ENCODE measurements at regions not wholly inside any gene's neighbourhood (a gene's known extent, or its start where the extent isn't known, plus 50 kb on each side); places are given as distances from the start of the nearest gene placed in this dataset.
"Not testable (repeated sequence)": the region's sequence is repeated elsewhere in the genome, so short reads cannot be mapped to it uniquely, and the experiment has no call there.

DNA sequence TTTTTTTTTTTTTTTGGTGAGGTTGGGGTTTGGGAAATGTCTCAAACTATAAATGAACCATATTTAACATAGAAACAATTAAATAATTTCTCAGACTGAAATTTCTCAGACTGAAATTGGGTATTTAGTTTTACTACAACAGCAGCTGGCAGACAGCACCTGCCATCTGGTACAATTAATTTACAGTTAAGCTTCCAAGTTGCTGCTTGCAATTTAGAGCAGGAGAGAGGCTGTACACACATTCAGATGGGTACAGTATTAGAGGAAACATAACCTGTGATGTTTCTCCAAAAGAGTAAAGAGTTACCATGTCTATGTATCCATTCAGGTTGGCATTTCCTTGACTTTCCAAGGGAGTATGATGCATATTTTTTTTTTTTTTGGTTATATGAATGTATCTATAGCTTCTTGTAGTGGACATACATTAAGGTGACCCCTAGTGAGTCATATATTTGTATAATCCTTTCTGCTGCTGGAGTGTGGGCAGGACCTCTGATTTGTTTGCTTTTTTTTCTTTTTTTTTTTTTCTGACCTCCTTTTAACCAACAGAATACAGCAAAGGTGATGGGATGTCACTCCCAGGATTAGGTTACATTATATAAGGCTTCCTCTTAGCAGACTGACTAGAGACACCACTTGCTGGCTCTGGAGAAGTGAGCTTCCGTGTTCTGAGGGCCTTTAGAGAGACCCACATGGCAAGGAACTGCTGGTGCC is 201.7 kb downstream of the PTH2R start:
- peak; percentile 79 for DNase-seq

DNA sequence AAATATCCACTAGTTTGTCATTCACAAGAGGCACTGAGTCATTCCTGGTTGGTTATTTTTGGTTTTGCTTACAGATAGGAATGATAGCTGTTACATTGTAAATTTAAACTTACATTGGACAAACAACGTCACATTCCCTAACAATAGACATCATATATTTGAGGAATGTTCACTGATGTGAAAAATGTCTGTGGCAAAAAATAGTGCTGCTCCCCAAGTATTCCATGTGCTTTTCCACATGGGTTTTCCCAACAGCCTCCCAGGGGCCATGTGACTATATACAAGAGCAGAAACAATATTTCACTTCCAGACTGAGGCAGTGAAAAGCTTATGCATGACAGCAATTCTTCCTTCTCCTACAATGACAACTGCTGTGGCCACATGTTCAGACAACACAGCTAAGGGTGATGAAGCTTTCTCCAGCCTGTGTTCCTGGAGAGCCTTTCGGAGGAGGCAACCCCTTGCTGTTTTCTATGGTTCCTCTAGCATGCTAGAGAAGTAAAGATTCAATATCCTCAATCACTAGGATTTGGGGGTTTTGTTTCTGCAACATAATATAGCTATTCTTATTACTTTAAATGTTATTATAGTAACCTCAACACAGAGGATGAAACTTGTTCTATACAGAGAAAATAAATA is 202.7 kb downstream of the PTH2R start:
- no peak for DNase-seq

DNA sequence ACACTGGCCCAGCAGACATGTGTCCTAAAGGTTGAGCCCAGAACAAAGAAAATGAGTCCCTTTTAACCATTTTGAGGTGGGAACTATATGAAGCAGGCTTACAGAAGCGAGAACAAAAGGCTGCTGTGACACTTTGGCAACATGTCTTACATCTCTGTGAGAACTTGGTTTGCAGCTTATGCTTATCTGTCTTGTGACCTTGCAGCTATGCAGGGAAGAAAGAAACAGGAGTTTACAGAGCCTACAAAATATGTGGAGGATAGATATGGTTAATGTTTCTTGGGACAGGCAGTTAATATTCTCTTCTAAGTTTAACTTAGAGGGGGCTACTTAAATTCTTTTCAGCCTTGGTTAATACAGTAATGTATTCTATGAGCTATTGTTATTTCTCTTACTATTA is 209.1 kb downstream of the PTH2R start:
- not testable (repeated sequence) for DNase-seq

DNA sequence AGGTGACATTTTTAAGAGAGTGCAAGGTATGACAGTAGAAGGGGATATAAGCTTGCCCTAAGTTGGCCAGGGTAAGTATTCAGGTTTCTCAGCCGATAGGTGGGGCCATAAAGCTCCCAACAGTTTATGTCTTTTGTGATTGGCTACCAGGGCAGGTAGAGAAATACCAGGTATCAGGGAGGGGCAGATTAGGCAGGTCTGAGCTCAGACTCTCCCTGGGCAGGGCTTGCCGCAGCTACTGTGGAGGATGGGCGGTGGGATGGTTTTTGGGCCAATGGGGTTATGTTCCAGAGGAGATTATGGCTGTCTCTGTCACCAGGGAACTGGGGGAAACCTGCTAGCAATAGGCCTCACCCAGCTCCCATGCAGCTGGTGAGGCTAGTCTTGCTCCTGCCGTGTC is 211.6 kb downstream of the PTH2R start:
- DNase-seq = no peak

DNA sequence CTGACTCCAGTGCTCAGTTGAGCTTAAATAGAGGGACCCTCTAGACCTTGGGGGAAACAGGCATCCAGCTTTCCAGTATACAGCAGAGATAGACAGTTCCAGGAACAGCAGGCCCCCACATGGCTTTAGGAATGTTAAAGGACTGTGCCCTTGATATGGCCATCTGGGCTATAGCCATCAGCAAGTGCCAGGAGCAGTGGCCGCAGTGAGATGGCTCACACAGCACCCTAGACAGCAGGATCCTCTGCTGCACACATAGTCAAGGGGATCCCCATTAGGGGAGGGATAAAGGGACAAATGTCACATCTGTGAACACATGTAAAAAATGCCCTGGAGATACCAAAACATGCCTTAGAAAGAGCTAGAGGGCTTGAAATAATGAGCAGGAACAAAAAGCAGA is 213.4 kb downstream of the PTH2R start:
- no peak for DNase-seq

DNA sequence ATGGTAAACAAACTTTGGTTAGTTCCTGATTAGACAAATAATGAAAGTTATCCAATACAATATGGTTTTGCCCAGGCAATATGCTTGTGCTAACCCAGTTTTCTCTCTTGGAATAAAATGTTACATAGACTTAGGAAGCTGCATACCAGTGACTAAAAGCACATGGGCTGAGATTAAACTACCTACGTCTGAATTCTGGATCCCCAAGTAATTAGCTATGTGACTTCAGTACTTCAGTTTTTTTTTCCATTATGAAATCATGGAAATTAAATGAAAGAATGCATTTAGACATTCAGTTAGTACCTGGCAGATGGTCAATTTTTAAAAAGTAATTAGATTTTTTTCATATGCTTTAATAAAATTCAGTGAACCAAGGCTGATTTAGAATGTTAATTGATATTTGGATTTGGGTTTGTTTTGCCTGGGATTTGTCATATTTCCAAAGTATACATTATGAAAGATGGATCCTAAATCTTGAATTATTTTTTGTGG is 213.9 kb downstream of the PTH2R start:
- peak; percentile 41 for DNase-seq

DNA sequence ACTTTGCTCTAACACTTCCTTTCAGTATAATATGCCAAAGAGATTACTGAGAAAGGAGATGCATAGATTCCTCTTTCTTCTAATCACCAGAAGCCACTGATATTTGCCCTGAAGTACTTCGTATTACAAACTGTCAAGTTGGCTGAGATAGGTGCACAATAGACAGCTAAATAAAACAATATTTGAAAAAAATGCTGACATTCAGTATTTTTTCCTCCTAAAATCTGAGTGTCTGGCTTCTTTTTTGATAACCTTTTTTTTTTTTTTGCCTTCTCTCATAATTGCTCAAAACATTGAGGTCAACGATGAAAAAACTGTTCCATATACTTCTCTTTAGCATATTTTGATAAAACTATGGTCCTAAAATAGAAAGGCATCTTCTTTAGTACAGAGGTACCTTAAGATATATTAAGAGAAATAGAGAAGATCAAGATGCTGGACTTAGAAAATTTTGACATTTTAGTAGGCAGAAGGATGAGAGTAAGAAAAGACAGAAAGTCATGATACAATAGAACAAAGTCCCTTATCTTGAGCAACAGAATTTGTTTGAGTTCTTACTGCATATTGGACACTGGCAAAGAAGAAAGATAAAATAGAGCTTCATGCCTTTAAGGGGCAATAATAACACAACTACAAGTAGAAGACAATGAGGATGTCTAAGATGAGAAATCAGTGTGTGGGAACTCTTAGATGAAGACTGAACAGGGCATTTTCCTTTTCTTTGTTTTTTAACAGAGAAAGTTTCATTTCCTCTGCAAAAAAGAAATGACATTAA is 220.7 kb downstream of the PTH2R start:
- DNase-seq = no peak

DNA sequence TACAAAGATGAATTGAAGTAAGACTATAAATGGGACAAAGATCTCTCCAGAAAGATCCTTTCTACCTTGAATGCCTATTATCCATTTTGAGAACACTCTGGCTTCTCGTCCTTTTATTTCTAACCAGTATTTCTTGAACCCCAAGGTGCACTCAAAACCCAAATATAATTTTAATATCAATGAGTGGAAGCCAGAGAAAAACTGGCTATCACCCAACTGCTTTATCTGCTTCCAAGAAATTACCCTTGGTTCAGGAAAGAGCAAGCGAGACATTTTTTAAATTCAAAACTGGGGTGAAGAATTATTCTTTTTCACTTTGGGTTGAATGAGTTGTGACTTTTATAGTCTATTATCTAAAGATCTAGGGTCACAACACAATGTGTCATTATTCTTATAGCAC is 221.3 kb downstream of the PTH2R start:
- DNase-seq = no peak

DNA sequence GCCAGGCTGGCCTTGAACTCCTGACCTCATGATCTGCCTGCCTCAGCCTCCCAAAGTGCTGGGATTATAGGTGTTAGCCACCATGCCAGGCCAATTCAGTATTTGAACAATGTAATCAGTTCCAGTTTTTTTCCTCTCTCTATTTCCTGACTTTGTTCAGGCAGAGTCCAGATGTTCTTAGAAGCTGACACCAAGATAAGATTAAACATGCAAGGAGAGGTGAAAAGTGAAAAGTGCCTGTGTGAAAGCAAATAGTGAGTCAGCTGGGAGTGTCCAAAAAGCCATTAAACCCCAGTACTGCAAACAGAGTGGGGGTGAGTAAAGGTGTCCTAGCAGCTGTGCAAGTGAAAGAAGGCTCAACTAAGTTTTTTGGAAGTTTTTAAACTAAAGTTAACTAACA is 231.5 kb downstream of the PTH2R start:
- DNase-seq = no peak

DNA sequence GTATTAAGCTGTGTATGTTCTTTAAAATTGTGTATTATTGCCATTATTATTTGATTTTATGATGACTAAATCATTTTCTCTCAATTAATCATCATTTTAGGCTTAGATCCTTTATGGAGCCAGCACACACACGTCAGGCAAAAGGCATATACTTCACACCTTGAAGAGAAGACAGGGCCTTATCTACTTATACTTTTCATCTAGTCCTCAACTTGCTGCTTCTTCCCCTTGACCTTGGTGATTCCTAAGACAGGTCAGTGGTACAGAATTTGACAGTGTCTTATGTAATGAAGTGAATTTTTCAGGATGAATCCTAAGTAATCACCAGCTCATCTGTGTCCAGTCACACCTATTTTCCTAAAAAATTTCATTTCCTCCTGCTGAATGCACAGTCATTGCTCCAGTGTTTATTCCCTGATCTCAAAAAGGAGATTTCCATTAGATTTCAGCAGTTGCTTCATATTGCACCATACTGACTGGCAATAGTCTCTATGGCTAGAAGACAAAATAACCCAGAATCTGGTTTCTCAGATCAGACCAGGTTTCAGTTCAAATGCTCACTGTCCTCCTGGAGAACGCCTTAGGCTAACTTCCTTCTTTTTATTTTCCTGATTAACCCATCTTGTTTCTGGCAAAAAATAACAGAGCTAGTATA is 235.7 kb downstream of the PTH2R start:
- no peak for DNase-seq

DNA sequence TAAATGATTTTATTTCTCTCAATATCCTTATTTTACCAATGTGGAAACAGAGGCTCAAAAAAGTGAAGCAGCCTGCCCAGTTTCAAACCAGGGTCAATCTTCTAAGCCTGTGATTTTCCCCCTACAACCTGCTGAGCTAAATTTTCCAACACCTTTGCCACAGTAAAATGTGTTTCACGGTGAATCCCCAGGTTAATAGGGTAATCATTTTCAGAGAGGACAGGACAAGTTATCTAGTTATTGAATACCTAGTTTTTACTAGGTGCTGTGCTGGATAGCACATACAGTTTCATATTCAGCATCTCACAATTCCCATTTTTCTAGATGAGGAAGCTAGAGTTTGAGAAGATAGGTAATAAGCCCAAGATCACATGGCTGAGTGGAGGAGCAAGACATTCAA is 236.6 kb downstream of the PTH2R start:
- DNase-seq = no peak

DNA sequence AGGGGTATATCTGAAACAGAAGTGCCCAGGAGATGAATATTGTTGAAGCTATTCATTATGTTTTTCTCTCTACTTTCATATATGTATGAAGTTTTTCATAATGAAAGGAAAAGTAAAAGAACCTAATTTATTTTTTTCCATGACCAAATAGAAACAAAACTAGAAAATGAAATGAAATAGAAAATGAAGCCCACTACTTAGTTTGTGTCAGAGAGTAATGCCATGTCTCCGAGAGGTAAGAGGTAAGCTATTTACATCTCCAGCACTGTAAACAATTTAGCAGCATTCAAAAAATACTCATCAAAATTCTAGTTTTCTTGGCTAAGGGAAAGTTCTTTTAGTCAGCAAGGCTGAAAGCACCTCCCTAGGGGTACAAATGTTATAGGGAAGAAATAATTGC is 238.6 kb downstream of the PTH2R start:
- DNase-seq = no peak

DNA sequence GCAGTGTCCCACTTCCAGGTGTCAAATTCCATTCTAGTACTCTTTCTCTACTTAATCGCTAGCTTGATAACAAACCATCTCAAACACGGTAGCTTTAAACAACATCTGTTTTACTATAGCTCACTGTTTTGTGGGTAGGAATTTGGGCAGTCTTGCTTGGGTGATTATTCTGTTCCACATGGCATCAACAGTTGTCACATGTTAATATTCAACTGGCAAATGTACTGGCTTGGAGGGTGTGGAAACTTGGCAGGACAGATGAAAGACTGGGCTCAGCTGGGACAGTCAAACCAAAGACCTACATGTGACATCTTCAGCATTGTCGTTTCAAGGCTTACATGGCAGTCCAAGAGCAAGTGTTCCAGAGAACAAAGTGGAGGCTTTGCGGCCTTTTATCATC is 241.8 kb downstream of the PTH2R start:
- DNase-seq = no peak

DNA sequence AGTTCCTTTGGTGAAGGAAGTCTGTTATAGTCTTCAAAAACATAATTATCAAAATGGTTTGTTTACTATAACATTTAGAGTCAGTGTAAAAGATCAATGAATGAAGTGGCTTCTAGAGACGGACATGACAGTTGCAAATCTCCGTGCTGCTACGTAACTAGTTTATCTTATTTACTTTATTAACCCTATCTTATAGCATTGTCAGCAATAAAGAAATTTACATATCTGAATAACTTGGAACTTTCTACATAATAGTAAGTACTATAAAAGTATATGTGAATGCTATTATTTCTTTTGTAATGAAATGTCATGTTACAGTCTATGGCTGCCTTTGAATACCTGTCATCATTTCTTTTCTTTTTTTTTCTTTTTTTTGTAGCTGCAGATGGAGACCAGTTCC is 246.8 kb downstream of the PTH2R start:
- no peak for DNase-seq

DNA sequence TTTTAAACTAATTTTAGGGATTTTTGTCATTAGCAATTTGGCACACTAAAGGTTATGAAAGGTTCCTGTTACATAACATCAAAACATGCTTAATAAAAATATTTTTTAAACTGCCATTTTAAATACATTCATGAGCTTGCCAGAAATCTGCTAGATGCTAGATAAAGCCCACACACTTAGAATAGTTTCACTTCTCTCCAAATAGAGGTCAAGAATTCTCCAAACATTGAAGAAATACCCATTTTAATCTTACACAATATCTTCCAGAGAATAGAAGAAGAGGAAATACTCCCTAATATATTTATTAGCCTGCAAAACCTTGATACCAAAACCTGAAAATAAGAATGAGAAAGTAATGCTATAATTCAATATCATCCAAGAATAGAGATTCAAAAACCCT is 247.5 kb downstream of the PTH2R start:
- no peak for DNase-seq

DNA sequence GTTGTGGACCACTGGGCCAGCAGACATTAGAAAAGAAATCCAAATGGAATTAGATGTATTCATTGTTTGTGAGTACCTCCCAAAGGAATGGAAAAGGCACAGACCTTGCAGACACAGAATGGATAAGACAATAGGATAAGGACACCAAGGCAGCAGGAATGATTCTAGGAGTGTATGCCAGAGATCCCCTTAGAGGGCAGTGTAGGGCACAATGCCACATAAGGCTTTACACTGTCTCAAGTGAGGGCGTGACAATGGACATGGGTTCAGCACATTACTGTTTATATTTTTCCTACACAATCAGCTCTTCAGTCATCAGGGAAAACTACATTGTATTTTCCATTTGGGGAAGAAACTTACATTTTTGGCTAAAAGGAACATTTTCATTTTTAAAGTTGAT is 250.9 kb downstream of the PTH2R start:
- no peak for DNase-seq

DNA sequence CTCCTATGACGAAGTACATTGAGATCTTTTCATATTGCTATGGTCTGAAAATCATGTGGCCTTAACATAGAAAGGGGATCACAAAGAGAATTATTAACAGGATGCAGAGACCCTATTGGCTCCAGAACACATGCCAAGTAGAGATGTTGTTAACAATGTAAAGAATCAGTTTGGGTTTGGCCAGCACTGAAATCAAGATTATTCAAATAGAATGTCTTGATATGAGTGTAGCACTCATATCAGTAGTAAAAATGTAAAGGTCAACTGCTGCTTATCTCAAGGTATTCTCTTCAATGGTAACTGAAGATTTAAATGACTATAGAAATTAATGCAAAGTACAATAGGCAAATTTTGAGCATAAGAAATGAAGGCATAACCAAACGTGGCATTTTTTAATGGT is 262.8 kb downstream of the PTH2R start:
- DNase-seq = no peak

DNA sequence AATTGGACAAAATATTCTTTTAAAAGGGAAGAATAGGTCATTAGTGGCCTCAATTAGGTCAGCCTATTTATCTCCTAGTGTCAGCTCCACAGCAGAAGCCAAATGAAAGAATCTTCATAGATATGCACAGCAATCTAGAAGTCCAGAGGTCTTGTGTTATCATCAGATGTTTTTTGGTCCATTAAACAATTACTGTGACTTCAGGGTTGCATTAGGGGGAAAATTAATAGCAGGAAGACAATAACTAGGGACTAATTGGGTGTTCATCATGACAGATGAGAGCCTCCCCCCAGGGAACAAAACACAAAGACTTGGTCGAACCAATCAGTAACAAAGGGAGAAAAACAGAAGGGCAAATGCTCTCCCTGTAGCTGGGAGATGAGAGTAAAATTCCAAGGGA is 264.7 kb downstream of the PTH2R start:
- no peak for DNase-seq

DNA sequence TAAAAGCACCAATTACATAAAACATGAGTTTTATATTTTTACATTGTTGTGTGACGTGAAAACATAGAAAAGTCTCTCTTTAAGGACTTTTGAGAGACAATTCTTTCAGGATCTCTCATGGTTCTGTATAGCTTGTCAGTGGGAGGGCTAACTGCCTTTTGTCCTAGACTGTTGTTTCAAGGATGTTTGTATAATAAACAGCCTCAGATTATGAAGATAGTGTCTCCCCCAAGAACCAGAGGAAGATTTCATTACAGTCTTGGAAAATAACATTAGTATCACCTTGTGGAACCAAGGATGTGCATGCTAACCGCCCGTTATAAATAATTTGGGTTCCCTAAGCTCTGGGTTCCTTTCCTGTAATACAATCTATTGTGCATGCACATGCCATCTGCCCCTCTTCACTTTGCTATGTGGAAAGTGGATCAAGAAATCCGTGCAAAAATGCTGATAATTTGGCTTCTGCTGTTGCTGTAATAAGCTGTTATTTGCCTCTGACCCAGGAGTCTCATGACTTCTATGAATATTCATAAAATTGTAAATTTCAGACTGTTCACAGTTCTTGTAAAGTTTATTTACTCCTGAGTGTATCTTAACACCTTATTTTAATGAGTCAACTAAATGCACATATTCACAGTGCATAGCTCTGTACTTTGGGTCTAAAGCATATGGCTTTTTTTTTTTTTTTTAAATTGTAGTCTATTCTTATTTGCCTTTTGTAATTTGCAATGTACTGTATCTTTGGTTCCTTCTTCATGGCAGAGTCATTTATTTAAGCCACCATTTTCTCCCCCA is 265.5 kb downstream of the PTH2R start:
- no peak for DNase-seq

DNA sequence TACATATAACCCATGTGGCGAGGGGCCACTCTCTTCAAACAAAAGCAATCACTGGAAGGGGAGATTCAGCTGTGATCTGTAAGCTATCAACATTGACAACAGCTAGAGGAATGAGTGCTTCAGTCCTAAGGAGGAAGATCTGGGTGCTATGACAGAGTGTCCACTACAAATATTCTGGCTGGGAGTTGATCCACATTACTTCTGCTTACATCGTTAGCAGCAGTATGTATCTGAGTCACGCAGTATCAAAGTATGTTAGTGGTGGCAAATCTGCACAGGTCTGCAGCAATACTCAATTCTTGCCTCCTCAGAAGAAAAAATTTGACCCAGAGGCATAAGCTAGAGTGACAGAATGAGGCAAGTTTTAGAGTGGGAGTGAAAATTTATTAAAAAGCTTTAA is 267.0 kb downstream of the PTH2R start:
- DNase-seq = no peak

DNA sequence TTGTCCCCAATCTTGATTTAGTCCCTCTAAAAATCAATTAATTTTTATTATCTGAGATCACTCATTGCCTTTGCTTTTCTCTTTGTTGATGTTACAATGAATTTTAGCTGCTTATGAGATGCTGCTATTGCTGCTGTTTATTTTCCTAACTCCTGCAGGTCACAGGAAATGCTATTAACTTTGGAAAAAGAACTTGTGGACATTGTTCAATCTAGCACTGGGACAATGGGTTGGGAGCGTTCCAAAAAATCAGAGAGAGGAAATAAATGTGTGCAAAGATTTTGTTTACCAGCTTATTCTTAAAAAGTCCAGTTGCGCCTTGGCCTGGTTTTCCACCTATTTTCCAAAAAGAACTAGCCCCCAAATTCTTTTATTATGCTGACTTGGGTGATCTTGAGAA is 268.3 kb downstream of the PTH2R start:
- no peak for DNase-seq

DNA sequence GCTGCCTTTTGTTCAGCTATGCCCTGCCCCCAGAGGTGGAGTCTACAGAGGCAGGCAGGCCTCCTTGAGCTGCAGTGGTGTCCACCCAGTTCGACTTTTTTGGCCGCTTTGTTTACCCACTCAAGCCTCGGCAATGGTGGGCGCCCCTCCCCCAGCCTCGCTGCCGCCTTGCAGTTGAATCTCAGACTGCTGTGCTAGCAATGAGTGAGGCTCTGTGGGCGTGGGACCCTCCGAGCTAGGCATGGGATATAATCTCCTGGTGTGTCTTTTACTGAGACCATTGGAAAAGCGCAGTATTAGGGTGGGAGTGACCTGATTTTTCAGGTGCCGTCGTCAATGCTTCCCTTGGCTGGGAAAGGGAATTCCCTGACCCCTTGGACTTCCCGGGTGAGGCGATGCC is 279.3 kb downstream of the PTH2R start:
- DNase-seq = not testable (repeated sequence)

DNA sequence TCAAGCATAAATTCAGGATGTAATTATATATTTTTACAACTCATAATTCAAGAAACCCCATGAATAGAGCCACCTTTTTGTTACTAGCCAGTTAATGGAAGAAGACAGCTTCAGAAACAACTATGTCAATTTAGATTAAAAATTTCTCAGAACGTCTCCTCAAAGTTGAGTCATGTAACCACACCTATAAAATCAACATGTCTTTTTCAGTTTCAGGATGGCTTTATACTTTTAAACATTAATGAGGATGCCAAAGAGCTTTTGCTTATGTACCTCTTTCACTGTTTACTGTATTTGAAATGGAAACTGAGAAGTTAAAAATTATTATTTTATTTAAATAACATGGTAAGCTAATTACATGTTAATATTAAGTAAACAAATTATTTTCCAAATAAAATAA is 280.1 kb downstream of the PTH2R start:
- no peak for DNase-seq
